Endothelial cell of umbilical vein (primary cell): ENCODE measurements at regions not wholly inside any gene's neighbourhood (a gene's known extent, or its start where the extent isn't known, plus 50 kb on each side); places are given as distances from the start of the nearest gene placed in this dataset.

ENCODE experiments used
- EZH2 ChIP-seq: IDR thresholded peaks from 2 replicates; pipeline ENCODE4 v1.6.1; 2012; ENCODE audit warnings: borderline replicate concordance, low read depth, mild to moderate bottlenecking, moderate library complexity, low read length, inconsistent platforms; ENCODE audit not compliant: severe bottlenecking
- FOS ChIP-seq: IDR thresholded peaks from 2 replicates; pipeline ENCODE4 v1.6.1; 2011; ENCODE audit warnings: mild to moderate bottlenecking, low read length, moderate library complexity, borderline replicate concordance; ENCODE audit not compliant: insufficient read depth
- MAX ChIP-seq: IDR thresholded peaks from 2 replicates; pipeline ENCODE4 v1.6.1; 2011; ENCODE audit not compliant: insufficient read depth, insufficient read length
- MYC ChIP-seq: IDR thresholded peaks from one replicate; pipeline ENCODE4 v1.6.1; 2011; ENCODE audit warnings: mild to moderate bottlenecking, low read depth, low read length
- POLR2A ChIP-seq: IDR thresholded peaks from 2 replicates; pipeline ENCODE4 v1.6.1; 2012; ENCODE audit warnings: low read depth, mild to moderate bottlenecking, control low read depth, low read length
- POLR2AphosphoS5 ChIP-seq: IDR thresholded peaks from 2 replicates; pipeline ENCODE4 v1.6.1; 2012; ENCODE audit warnings: low read depth, mild to moderate bottlenecking, control low read depth, low read length, moderate library complexity; ENCODE audit not compliant: insufficient read depth
- TF ChIP-seq, protein P1 (sequence below), 2 donors: IDR thresholded peaks; 1 replicate in 1 of 2; 2 replicates in 1 of 2; pipeline ENCODE4 v1.5.1; 2011; ENCODE audit warnings: low read length in 2 of 2, mild to moderate bottlenecking in 2 of 2, moderate library complexity in 2 of 2, control low read depth in 1 of 2, inconsistent platforms in 1 of 2, low read depth in 1 of 2; ENCODE audit not compliant: insufficient read depth in 1 of 2; ENCODE audit errors: extremely low read depth in 1 of 2

- TF ChIP-seq, protein P1, sequence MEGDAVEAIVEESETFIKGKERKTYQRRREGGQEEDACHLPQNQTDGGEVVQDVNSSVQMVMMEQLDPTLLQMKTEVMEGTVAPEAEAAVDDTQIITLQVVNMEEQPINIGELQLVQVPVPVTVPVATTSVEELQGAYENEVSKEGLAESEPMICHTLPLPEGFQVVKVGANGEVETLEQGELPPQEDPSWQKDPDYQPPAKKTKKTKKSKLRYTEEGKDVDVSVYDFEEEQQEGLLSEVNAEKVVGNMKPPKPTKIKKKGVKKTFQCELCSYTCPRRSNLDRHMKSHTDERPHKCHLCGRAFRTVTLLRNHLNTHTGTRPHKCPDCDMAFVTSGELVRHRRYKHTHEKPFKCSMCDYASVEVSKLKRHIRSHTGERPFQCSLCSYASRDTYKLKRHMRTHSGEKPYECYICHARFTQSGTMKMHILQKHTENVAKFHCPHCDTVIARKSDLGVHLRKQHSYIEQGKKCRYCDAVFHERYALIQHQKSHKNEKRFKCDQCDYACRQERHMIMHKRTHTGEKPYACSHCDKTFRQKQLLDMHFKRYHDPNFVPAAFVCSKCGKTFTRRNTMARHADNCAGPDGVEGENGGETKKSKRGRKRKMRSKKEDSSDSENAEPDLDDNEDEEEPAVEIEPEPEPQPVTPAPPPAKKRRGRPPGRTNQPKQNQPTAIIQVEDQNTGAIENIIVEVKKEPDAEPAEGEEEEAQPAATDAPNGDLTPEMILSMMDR (IDR thresholded peaks at IDR 0.05; ENCODE audit: extremely low read depth in 1 of 2, insufficient read depth in 1 of 2, low read depth in 1 of 2, low read length in 2 of 2) = no peak
- no peak for TF ChIP-seq POLR2A
- no peak for TF ChIP-seq EZH2
- TF ChIP-seq POLR2AphosphoS5 = no peak
- TF ChIP-seq MAX = no peak
- TF ChIP-seq MYC = no peak
- no peak for TF ChIP-seq FOS
Measured at GRCh38 chr17:69919789-69920188, 155.2 kb upstream of the KCNJ16 start.
